Mesenchymal stem cell (in vitro differentiated cells and primary cell): ENCODE measurements at regions not wholly inside any gene's neighbourhood (a gene's known extent, or its start where the extent isn't known, plus 50 kb on each side); places are given as distances from the start of the nearest gene placed in this dataset.

Experiments used
- DNase-seq: peaks from one replicate; pipeline ENCODE4 v3.0.0-alpha.2; 2013
- H2AFZ ChIP-seq: one replicate; pipeline ENCODE4 v1.6.1; 2013; ENCODE audit warnings: low read depth, mild to moderate bottlenecking, control low read depth, inconsistent platforms, low read length, moderate library complexity
- H2AK5ac ChIP-seq: 2 replicates; pipeline ENCODE4 v1.6.1; 2013; ENCODE audit warnings: low read length, moderate library complexity, mild to moderate bottlenecking, inconsistent platforms; ENCODE audit not compliant: severe bottlenecking
- H2BK120ac ChIP-seq: one replicate; pipeline ENCODE4 v1.6.1; 2013; ENCODE audit warnings: low read depth, mild to moderate bottlenecking, inconsistent platforms, low read length, moderate library complexity
- H2BK12ac ChIP-seq, 2 experiments: one replicate each; pipeline ENCODE4 v1.6.1; 2013; ENCODE audit warnings: inconsistent platforms in 2 of 2, low read length in 2 of 2, mild to moderate bottlenecking in 2 of 2, moderate library complexity in 2 of 2, control low read depth in 1 of 2
- H2BK15ac ChIP-seq: one replicate; pipeline ENCODE4 v1.6.1; 2013; ENCODE audit warnings: mild to moderate bottlenecking, low read depth, inconsistent platforms; ENCODE audit not compliant: poor library complexity, severe bottlenecking
- H2BK5ac ChIP-seq: 2 replicates; pipeline ENCODE4 v1.6.1; 2013; ENCODE audit warnings: low read depth, mild to moderate bottlenecking, low read length, control low read depth, inconsistent platforms; ENCODE audit not compliant: poor library complexity, severe bottlenecking
- H3K14ac ChIP-seq, 2 experiments: one replicate each; pipeline ENCODE4 v1.6.1; 2013; ENCODE audit warnings: inconsistent platforms in 2 of 2, low read length in 2 of 2, control low read depth in 1 of 2, mild to moderate bottlenecking in 1 of 2, moderate library complexity in 1 of 2
- H3K18ac ChIP-seq, 2 experiments: one replicate each; pipeline ENCODE4 v1.6.1; 2013; ENCODE audit warnings: inconsistent platforms in 2 of 2, low read length in 2 of 2, control low read depth in 1 of 2, low read depth in 1 of 2, mild to moderate bottlenecking in 1 of 2
- H3K23ac ChIP-seq, 2 experiments: one replicate each; pipeline ENCODE4 v1.6.1; 2013; ENCODE audit warnings: inconsistent platforms in 2 of 2, low read length in 2 of 2, mild to moderate bottlenecking in 2 of 2, moderate library complexity in 2 of 2, control low read depth in 1 of 2
- H3K27ac ChIP-seq: 2 replicates; pipeline ENCODE4 v1.5.1; 2013; ENCODE audit warnings: mild to moderate bottlenecking, moderate library complexity, low read length, control low read depth, inconsistent platforms; ENCODE audit not compliant: poor library complexity, severe bottlenecking
- H3K27me3 ChIP-seq, 2 experiments: 2 replicates each; pipeline versions ENCODE4 v1.6.1 to v1.7.0; 2013; ENCODE audit warnings: low read length in 2 of 2, mild to moderate bottlenecking in 2 of 2, moderate library complexity in 2 of 2, control low read depth in 1 of 2, inconsistent platforms in 1 of 2; ENCODE audit not compliant: control insufficient read depth in 1 of 2, insufficient read depth in 1 of 2
- H3K36me3 ChIP-seq, 2 experiments: 2 replicates each; pipeline versions ENCODE4 v1.6.1 to v1.7.0; 2013; ENCODE audit warnings: low read length in 2 of 2, control low read depth in 1 of 2, inconsistent platforms in 1 of 2, low read depth in 1 of 2, mild to moderate bottlenecking in 1 of 2; ENCODE audit not compliant: insufficient read depth in 2 of 2, control insufficient read depth in 1 of 2
- H3K4ac ChIP-seq, 2 experiments: one replicate each; pipeline ENCODE4 v1.6.1; 2013; ENCODE audit warnings: inconsistent platforms in 2 of 2, low read length in 2 of 2, mild to moderate bottlenecking in 2 of 2, moderate library complexity in 2 of 2, control low read depth in 1 of 2, low read depth in 1 of 2
- H3K4me1 ChIP-seq: 2 replicates; pipeline ENCODE4 v1.6.1; 2013; ENCODE audit warnings: low read depth, low read length, control low read depth; ENCODE audit not compliant: control insufficient read depth, insufficient read depth
- H3K4me2 ChIP-seq: 2 replicates; pipeline ENCODE4 v1.6.1; 2013; ENCODE audit warnings: low read length, mild to moderate bottlenecking, inconsistent platforms; ENCODE audit not compliant: poor library complexity, severe bottlenecking
- H3K4me3 ChIP-seq, 2 experiments: 2 replicates each; pipeline versions ENCODE4 v1.5.1 to v1.7.0; 2013; ENCODE audit warnings: low read length in 2 of 2, mild to moderate bottlenecking in 2 of 2, control low read depth in 1 of 2, low read depth in 1 of 2; ENCODE audit not compliant: insufficient read depth in 1 of 2
- H3K79me1 ChIP-seq: replicated peaks from 2 replicates; pipeline ENCODE4 v1.6.1; 2013; ENCODE audit warnings: mild to moderate bottlenecking, control low read depth, low read length, inconsistent platforms; ENCODE audit not compliant: poor library complexity, severe bottlenecking
- H3K9ac ChIP-seq: 2 replicates; pipeline ENCODE4 v1.7.0; 2013; ENCODE audit warnings: mild to moderate bottlenecking, low read length, moderate library complexity
- H3K9me3 ChIP-seq: 2 replicates; pipeline ENCODE4 v1.7.0; 2013; ENCODE audit warnings: mild to moderate bottlenecking, low read length; ENCODE audit not compliant: control insufficient read depth
- H4K8ac ChIP-seq: one replicate; pipeline ENCODE4 v1.6.1; 2013; ENCODE audit warnings: inconsistent platforms, mild to moderate bottlenecking, low read length, moderate library complexity
- H4K91ac ChIP-seq: one replicate; pipeline ENCODE4 v1.6.1; 2013; ENCODE audit warnings: mild to moderate bottlenecking, low read length, inconsistent platforms
- WGBS: methylation state at CpG from one replicate; pipeline ENCODE4 v1.1.7; 2013; ENCODE audit warnings: mixed read lengths; 5-methylcytosine and 5-hydroxymethylcytosine counted together

GRCh38 chr14:65354131-65354530, 58.4 kb upstream of the FUT8 start:
- H3K79me1 ChIP-seq, result no peaks in the 10 kb centered on the region
- H2AK5ac ChIP-seq, result no peak overlapping the region
- no peak overlapping the region for H2BK5ac ChIP-seq
- H3K4ac ChIP-seq, result no peak overlapping the region
- H3K4me3 ChIP-seq, result no peak overlapping the region
- H4K8ac ChIP-seq, result no peak overlapping the region
- no peak overlapping the region for H3K23ac ChIP-seq
- H2BK12ac ChIP-seq, result no peak overlapping the region
- no peaks in the 10 kb centered on the region for H3K27me3 ChIP-seq
- no peak overlapping the region for H2BK120ac ChIP-seq
- H3K4me2 ChIP-seq, result no peak overlapping the region
- H3K14ac ChIP-seq, result no peak overlapping the region
- H3K18ac ChIP-seq, result no peak overlapping the region
- H2BK15ac ChIP-seq, result no peak overlapping the region
- DNase-seq, result no peak
- H3K27ac ChIP-seq, result no peak overlapping the region
- no peaks in the 10 kb centered on the region for H3K36me3 ChIP-seq
- no peaks in the 10 kb centered on the region for H3K9me3 ChIP-seq
- no peak overlapping the region for H4K91ac ChIP-seq
- no peak overlapping the region for H3K9ac ChIP-seq
- 96% methylated on average over 3 of the region's 3 CpGs for WGBS
- peaks cover 8% of the 10 kb centered on the region for H3K4me1 ChIP-seq
- H2AFZ ChIP-seq, result no peak overlapping the region

DNA sequence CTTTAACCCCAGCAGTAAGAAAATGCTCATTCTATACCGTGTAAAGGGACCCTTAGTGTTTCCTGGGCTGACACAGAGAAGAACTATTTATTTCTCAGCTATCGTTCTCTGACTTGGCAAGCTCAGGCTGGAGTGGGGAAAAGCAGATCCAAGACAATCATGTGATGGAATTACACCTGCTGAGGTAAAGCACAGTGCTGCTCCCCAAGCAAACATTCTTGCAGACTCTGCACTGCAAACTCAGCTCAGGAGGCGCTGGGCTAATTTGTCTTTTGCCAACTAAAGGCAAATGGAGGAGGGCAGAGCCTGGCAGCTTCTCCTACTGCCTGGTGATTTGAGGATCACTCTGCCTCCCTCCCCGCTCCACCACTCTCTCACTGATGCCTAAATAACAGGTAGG, 57.8 kb upstream of the FUT8 start:
- Histone ChIP-seq H3K4me1 (peaks cover 8% of the 10 kb centered on the region), H3K4me3 (no peak overlapping the region), H2BK12ac (no peak overlapping the region), H2BK120ac (no peak overlapping the region), H3K18ac (no peak overlapping the region), H3K23ac (no peak overlapping the region), H2AFZ (no peak overlapping the region), H3K4me2 (no peak overlapping the region), H3K9ac (no peak overlapping the region), H3K36me3 (no peaks in the 10 kb centered on the region), H2BK5ac (no peak overlapping the region), H4K91ac (no peak overlapping the region), H3K27me3 (no peaks in the 10 kb centered on the region), H2AK5ac (no peak overlapping the region), H3K4ac (no peak overlapping the region), H4K8ac (no peak overlapping the region), H2BK15ac (no peak overlapping the region), H3K9me3 (no peaks in the 10 kb centered on the region), H3K79me1 (no peaks in the 10 kb centered on the region), H3K14ac (no peak overlapping the region), H3K27ac (no peak overlapping the region)
- no peak for DNase-seq
- WGBS, result 82% methylated on average over 4 of the region's 4 CpGs

DNA sequence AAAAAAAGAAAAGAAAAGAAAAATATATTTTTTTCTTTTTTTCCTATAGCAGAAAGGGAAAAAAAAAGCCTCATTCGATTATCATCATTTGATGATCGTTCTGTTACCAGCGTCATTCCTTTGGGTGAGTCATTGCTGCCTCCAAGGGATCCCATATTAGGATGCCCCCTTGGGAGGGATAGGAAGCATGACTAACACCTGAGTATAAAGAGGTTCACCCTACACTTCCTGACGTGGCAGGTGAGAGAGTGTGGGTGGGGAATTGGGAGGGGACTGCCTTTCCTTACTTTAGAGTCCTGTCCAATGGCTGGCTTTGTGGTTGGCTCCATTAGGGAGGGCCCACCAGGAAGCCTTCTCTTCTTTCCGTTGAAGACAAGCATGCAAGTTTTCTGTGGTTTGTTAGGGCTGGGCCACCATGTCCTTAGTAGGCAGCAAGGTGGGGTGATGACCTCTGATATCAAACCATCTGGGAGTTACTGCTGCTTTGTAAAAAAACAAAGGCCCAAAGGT, 56.1 kb upstream of the FUT8 start:
- Histone ChIP-seq H3K4ac (no peak overlapping the region), H3K4me3 (no peak overlapping the region), H3K9ac (no peak overlapping the region), H4K8ac (no peak overlapping the region), H3K4me1 (peaks cover 8% of the 10 kb centered on the region), H2BK15ac (no peak overlapping the region), H4K91ac (no peak overlapping the region), H2AK5ac (no peak overlapping the region), H2BK5ac (no peak overlapping the region), H3K27ac (no peak overlapping the region), H3K18ac (no peak overlapping the region), H3K79me1 (no peaks in the 10 kb centered on the region), H3K23ac (no peak overlapping the region), H3K9me3 (no peaks in the 10 kb centered on the region), H3K36me3 (no peaks in the 10 kb centered on the region), H2BK12ac (peak overlapping the region in 1 of 2 experiments; percentile 16), H3K27me3 (no peaks in the 10 kb centered on the region), H2AFZ (no peak overlapping the region), H3K4me2 (no peak overlapping the region), H2BK120ac (no peak overlapping the region), H3K14ac (no peak overlapping the region)
- 27% methylated on average over 5 of the region's 5 CpGs for WGBS
- peak; percentile 66 for DNase-seq

- WGBS, result 82% methylated on average over 2 of the region's 2 CpGs
- no peak overlapping the region for H3K23ac ChIP-seq
- H2AFZ ChIP-seq, result no peak overlapping the region
- no peak overlapping the region for H3K18ac ChIP-seq
- H3K9me3 ChIP-seq, result no peaks in the 10 kb centered on the region
- H3K36me3 ChIP-seq, result no peaks in the 10 kb centered on the region
- no peaks in the 10 kb centered on the region for H3K27me3 ChIP-seq
- H3K27ac ChIP-seq, result no peak overlapping the region
- H3K4me3 ChIP-seq, result no peak overlapping the region
- H3K4ac ChIP-seq, result no peak overlapping the region
- H2BK12ac ChIP-seq, result no peak overlapping the region
- H3K9ac ChIP-seq, result no peak overlapping the region
- H3K79me1 ChIP-seq, result no peaks in the 10 kb centered on the region
- no peak overlapping the region for H3K14ac ChIP-seq
- H4K91ac ChIP-seq, result no peak overlapping the region
- no peak overlapping the region for H2AK5ac ChIP-seq
- H3K4me2 ChIP-seq, result no peak overlapping the region
- DNase-seq, result no peak
- no peak overlapping the region for H4K8ac ChIP-seq
- peaks cover 8% of the 10 kb centered on the region for H3K4me1 ChIP-seq
- H2BK15ac ChIP-seq, result no peak overlapping the region
- H2BK120ac ChIP-seq, result no peak overlapping the region
- no peak overlapping the region for H2BK5ac ChIP-seq
Measured at GRCh38 chr14:65357113-65357512, 55.4 kb upstream of the FUT8 start.
